Stimulated activated CD8-positive, alpha-beta memory T cell treated with anti-CD3 and anti-CD28 coated beads, Interleukin-4, amount 100 ng/mL, for 48 hours (primary cell): ENCODE measurements at regions not wholly inside any gene's neighbourhood (a gene's known extent, or its start where the extent isn't known, plus 50 kb on each side); places are given as distances from the start of the nearest gene placed in this dataset.

ENCODE experiments used
- DNase-seq: peaks from one replicate; pipeline ENCODE4 v3.0.0-alpha.2; 2020

DNA sequence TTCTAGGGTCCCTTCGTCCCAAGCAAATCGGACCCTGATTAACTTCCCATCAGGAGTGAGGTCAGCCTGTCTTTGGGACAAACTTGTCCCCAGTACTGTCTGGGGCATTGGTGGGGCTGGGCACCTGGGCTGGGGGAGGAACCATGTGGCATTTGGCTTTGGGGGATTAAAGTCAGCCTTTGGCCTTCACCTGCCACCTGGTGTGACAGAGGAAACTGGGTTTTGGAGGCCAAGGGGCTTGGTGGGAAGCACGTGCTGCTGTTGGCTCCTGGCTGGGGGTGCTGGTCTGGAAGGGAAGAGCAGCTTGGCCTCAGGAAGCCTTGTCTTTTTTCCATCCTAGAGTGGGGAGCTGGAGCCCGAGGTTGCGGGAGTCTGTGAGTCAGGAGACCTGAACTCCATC, 78.4 kb upstream of the NECTIN1 start:
- no peak for DNase-seq

DNA sequence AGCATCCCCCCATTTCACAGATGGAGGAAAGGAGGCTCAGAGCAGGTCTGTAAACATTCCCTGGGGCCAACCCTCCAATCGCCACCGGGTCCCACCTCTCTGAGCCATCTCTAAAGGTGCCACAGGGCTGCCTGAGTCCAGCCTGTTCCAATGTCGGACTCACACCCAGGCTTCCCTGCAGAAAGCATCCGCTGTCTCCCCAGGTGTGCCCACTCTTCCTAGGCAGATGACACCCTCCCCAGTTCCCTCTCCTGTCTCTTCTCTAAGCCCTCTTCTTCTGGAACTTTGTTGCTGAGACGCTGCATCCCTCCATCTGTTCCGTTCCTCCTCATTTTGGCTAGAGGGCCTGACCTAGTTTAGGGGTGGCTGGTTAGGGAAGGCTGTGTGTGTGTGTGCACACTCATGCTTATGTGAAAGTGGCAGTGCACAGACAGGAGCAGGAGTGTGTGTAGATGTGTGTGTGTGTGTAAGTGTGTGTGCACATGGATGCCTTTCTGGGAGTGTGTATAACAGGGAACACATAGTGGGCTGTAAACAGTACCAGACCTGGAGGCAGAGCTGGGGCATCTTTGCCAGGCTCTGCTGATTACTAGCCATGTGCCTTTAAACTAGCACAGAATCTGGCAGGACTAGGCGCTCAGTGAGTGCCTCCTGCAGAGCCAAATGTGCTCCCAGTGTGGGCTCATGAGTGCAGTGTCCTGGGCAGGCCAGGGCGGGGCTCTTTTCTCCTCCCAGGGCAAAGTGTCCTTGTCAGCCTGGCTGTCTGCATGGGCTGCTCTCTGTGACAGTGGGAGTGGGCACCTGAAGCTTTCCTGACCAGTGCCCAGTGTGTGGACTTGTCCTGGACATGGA, 77.3 kb upstream of the NECTIN1 start:
- DNase-seq = no peak

DNA sequence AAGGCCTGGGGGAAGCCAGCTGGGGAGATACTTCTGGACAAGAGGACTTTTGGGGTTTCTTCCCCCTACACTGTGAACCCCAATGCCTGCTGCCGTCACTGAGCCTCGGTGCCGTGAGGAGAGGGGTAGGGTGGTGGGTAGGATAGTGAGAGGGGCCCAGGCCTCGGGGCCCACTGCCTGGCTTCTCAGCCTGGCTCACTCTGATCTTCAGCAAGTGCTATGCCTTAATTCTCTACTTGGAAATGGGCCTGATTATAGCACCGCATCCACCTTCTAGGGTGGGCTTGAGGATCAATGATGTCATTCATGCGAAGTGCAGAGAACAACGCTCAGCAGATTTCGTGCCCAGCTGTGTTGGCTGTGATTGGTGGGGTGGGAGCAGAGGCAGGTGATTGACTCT, 76.7 kb upstream of the NECTIN1 start:
- no peak for DNase-seq

GRCh38 chr11:119804698-119805097, 75.7 kb upstream of the NECTIN1 start:
- no peak for DNase-seq

GRCh38 chr11:119803726-119804294, 74.8 kb upstream of the NECTIN1 start:
- no peak for DNase-seq

DNA sequence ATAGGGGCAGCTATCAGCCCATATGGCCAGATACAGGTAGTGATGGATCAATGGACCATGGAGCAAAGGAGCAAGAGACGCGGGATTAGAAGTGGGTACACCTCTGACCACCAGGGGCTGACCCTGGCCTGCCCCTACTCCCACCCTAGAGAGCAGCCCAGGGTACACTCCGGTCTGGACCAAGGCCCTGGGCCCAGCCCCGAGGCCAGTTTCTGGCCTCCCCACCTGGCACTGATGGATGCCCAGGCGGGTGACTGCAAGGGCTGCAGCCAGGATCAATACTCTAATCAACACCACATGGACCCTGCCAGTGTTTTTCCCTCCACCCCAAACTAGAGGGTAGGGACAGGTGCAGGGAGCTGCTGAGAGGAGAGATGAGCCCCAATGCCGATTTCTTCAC, 74.1 kb upstream of the NECTIN1 start:
- no peak for DNase-seq

- no peak for DNase-seq
Observed at GRCh38 chr11:119802670-119803069, 73.7 kb upstream of the NECTIN1 start.

- no peak for DNase-seq
Observed at GRCh38 chr11:119800619-119801018, 71.6 kb upstream of the NECTIN1 start.

DNA sequence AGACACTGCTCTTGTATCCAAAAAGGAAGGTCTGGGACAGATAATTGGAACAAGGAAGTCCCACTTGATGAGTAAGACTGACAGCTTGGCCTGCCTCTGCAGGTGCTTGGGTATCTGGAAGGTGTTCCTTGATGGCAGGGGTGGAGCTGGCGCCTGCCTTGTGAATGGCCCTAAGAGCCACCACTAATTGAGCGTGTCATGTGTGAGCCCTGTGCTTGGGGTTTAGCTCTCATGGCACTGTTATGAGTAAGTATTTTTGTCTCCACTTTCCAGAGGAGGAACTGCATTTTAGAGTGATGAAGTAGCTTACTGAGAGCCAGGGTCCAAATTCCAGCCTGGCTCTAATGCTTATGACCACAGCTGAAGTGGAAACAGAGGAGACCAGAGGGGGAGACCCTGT, 71.2 kb upstream of the NECTIN1 start:
- DNase-seq = no peak

- no peak for DNase-seq
Observed at GRCh38 chr11:119798656-119799055, 69.7 kb upstream of the NECTIN1 start.

- no peak for DNase-seq
Observed at GRCh38 chr11:119797736-119798135, 68.7 kb upstream of the NECTIN1 start.

DNA sequence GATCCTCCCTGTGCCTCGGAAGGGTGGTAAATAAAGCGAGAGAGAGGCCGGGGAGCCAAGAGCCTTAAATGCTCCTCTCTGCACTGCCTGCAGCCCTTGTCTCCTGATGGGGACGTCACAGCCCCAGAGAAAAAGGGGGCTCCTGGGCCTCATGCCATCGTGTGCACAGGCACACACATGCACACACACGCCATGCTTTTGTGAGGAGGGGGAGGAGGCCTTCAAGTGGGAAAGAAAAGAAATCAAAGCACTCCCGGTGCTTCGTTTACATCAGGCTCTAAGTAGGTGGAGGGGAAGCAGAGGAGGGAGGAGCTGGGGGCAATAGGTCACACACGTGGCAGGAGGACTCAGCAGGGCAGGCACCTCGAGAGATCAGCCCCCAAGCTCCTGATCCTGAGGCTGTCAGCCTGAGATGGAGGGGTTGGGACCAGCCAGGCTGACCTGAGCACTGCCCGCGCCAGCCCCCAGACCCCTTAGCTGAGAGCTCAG, 68.2 kb upstream of the NECTIN1 start:
- DNase-seq = no peak

DNA sequence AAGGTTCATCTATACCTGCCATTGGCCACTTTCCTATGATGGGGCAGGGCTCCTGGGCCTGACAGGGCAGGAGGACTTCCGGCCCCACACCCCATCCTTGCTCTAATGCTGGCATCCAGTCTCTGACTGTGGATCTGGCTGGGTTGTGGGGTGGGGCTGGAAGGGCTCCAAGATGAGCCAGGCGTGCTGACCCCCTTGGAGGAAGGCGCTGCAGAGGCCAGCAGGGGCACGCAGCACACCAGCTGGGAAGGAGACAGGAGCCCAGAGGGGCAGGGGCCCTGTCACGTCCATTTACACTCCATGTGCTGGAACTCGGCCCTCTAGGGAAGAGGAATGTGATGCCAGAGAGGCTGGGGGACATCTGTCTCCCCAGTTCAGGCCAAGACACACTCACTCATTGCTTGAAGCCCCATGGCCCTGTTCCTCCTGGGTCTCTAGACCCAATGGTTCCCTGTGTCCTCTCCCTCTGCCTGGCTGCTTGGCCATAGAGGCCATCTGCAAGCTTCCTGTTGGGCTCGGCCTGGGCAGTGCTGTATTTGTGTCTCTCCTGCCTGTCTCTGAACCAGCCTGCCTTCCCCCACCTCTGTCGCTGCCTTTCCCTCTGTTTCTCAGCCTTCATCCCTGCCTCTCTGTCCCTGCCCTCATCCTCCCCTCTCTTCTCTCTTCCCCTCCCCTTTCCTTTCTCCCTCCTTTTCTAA, 67.5 kb upstream of the NECTIN1 start:
- DNase-seq = no peak

DNA sequence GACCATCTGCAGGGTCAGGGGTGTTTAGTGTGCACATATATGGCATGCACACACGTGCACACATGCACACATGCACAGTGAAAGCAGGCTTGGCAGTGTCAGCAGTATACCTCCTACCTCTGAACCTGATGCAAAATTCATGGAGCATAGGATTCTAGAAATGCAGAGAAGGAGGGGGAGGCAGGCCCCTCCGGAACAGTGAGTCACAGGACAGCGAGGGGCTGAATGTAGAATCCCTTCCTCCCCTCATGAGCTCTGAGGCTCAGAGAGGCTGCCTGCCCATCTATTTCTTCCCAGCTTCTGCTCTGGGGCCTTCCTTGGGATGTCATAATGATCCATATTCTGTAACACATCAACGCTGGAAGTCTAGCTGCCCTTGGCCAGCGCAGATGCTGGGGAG, 66.7 kb upstream of the NECTIN1 start:
- DNase-seq = no peak

- no peak for DNase-seq
Observed at GRCh38 chr11:119795231-119795630, 66.2 kb upstream of the NECTIN1 start.

GRCh38 chr11:119794756-119795155, 65.8 kb upstream of the NECTIN1 start:
- no peak for DNase-seq

DNA sequence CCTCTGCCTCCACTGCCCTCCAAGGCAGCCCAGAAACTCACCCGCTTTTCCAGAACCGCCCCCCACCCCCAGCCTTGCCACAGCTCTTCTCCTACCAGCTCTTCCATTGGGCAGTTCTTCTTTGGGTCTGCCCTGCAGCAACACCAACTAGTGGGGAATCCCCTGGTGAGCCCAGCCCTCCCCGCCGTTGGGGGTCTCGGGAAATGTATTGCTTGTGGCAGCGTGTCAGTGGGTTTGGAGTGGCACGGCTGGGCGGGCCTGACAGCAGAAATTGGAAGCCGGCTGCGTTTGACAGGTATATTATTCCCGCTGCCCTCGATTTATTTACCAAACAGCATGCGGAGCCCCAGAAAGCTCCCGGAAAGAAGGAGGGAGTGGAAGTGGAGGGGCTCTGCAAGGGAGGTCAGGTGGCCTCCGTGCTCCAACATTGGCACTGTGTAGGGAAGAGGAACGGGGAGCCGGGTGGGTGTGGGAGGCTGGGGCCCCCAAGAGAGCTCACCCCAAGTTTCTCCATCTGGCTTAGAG, 65.2 kb upstream of the NECTIN1 start:
- no peak for DNase-seq

DNA sequence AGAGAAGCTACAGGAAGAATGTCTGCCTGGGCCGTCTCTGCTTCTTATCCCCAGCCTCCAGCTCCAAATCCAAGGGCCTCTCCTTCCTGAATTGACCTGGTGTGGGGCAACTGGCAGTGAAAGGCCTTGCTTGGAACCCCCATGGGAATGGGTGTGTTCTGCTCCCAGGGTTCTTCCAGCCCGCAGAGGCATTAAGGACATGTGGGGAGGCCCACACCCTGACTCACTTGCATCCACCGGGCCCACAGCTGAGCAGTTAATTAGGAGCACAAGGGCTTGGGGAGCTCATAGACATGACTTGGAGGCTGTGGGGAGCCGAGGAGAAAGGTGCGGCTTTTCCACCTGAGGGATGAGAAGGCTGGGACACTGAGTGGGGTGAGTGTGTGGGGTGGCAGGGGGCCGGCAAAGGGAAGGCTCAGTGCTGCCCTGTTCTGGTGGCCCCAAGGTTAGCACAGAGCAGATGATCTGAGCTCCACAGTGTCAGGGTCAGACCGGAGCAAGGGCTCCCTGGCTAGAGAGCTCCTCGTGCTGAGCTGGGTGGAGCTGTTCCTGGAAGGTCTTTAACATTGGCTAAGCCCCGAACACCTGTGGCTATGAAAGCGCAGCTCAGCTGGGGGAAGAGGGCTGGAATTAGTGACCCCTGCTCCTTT, 64.5 kb upstream of the NECTIN1 start:
- no peak for DNase-seq

DNA sequence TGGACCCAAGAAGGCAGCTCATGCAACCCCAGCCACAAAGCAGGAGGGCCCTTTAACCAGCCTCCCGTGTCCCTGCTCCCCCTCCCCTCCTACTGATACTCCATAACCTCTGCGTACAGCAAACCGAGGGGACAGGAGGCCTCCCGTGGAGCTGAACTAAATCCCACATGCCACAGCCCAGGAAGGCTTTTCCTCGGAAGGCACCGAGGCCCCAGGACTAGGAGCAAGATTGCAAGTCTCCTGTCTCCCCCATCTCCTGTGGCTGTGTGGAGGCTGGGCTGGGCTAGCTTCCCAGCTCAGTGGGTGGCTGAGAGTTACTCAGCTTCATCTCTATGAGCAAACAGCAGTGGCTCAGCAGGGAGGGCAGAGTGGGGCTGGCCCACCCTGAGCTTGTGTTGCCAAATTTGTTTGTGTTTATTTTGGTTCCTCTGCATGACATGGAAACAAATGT, 62.7 kb upstream of the NECTIN1 start:
- DNase-seq = no peak

GRCh38 chr11:119791047-119791446, 62.0 kb upstream of the NECTIN1 start:
- no peak for DNase-seq

DNA sequence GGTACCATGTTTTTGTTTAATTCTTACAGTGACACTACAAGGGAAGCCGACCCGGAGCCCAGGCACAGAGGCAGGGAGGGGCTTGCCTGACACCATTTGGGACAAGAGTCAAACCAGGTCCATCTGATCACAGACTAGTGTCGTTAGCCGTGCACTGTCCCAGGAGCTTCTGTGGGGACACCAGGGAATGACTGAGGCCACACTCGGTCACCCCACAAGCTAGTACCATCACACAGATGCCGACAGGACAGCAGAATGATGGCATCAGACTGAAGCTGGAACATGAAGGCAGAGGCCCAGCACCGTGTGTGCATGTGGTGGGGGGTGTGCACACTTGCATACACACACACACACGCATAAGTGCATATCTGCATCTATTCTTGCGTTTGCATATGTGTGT, 61.5 kb upstream of the NECTIN1 start:
- DNase-seq = no peak

DNA sequence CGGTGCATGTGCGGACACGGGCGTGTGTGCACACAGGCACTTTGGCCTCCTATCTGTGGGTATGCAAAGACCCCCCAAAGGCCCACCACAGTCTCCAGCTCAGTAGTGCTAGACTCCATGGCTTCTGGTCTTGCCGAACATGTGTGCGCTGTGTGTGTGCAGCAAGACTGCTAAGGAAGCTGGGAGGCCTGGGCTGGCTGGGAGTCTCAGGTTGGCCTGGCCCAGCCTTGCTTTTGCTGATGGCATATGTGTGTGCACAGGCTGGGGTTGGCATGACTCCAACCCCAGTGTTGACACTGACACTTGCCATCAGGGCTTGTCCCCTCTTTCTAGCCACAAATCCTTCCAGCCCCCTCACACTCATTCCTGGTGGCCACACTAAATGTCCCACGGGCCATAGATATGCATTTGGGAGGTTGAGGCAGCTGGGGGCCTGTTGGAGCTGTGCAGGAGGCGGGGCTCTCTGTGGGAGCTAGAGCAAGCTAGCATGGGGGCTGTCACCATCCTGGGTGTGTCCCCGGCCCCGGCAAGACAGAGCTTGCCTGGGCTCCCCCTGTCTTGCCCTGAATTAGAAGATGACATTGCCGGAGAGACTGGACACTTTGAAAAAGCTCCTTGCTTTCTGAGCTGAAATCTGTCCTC, 60.9 kb upstream of the NECTIN1 start:
- no peak for DNase-seq
